DOHH2 (cell line): ENCODE measurements at regions not wholly inside any gene's neighbourhood (a gene's known extent, or its start where the extent isn't known, plus 50 kb on each side); places are given as distances from the start of the nearest gene placed in this dataset.

ENCODE experiments used
- H3F3A ChIP-seq: fragments of 200-600 bp; sonication (generic), shearing (Covaris generic); 2 replicates; pipeline ENCODE4 v1.6.0; 2016; ENCODE audit warnings: antibody characterized with exemption, mild to moderate bottlenecking; ENCODE audit not compliant: control insufficient read depth, insufficient read depth
- H3K27ac ChIP-seq: fragments of 200-600 bp; sonication (generic); 2 replicates; pipeline ENCODE4 v1.5.1; 2014; ENCODE audit warnings: low read depth, mild to moderate bottlenecking, low read length, moderate library complexity
- H3K27me3 ChIP-seq: fragments of 200-600 bp; sonication (generic); 2 replicates; pipeline ENCODE4 v1.6.1; 2014; ENCODE audit warnings: mild to moderate bottlenecking, low read length, mixed read lengths; ENCODE audit not compliant: control insufficient read depth
- H3K36me3 ChIP-seq: fragments of 200-600 bp; sonication (generic); 2 replicates; pipeline ENCODE4 v1.6.1; 2014; ENCODE audit warnings: mild to moderate bottlenecking, low read length, moderate library complexity, mixed read lengths; ENCODE audit not compliant: control insufficient read depth
- H3K4me1 ChIP-seq: fragments of 200-600 bp; sonication (generic); 2 replicates; pipeline ENCODE4 v1.6.1; 2014; ENCODE audit warnings: mild to moderate bottlenecking, low read length, mixed read lengths; ENCODE audit not compliant: control insufficient read depth
- H3K4me2 ChIP-seq: fragments of 200-600 bp; sonication (generic); 2 replicates; pipeline ENCODE4 v1.6.0; 2014; ENCODE audit warnings: mild to moderate bottlenecking, low read length, moderate library complexity
- H3K4me3 ChIP-seq: fragments of 200-600 bp; sonication (generic); 2 replicates; pipeline ENCODE4 v1.5.1; 2014; ENCODE audit warnings: mild to moderate bottlenecking, low read length, mixed read lengths
- H3K79me2 ChIP-seq: fragments of 200-600 bp; sonication (generic); 2 replicates; pipeline ENCODE4 v1.6.1; 2014; ENCODE audit warnings: mild to moderate bottlenecking, low read length, mixed read lengths; ENCODE audit not compliant: control insufficient read depth
- H3K9me2 ChIP-seq: fragments of 200-600 bp; sonication (generic); replicated peaks from 2 replicates; pipeline ENCODE4 v1.6.1; 2014; ENCODE audit warnings: mild to moderate bottlenecking, low read length, mixed read lengths; ENCODE audit not compliant: control insufficient read depth
- H3K9me3 ChIP-seq: fragments of 200-600 bp; sonication (generic); 2 replicates; pipeline ENCODE4 v1.6.1; 2014; ENCODE audit warnings: antibody characterized with exemption, low read length, mixed read lengths; ENCODE audit not compliant: control insufficient read depth, insufficient read depth
- H4K20me1 ChIP-seq: fragments of 200-600 bp; sonication (generic); 2 replicates; pipeline ENCODE4 v1.6.0; 2014; ENCODE audit warnings: low read depth, mild to moderate bottlenecking, antibody characterized with exemption, low read length, moderate library complexity; ENCODE audit not compliant: control insufficient read depth, insufficient read depth
- CTCF ChIP-seq: fragments of 200-600 bp; sonication (generic); IDR thresholded peaks from one replicate; pipeline ENCODE4 v1.5.1; 2014; ENCODE audit warnings: antibody characterized with exemption, mild to moderate bottlenecking, low read depth, low read length; ENCODE audit not compliant: poor library complexity, severe bottlenecking
- EZH2phosphoT487 ChIP-seq: fragments of 200-600 bp; sonication (generic); IDR thresholded peaks from 2 replicates; pipeline ENCODE4 v1.6.1; 2017; ENCODE audit warnings: borderline replicate concordance, mild to moderate bottlenecking, antibody characterized with exemption, low read length, moderate library complexity, mixed read lengths

GRCh38 chr5:74212336-74212735, 428.2 kb downstream of the ENC1 start:
- Histone ChIP-seq H3K4me3 (no peak overlapping the region), H3K4me2 (no peak overlapping the region), H4K20me1 (no peaks in the 10 kb centered on the region), H3K36me3 (no peaks in the 10 kb centered on the region), H3K27ac (no peak overlapping the region), H3K9me2 (no peaks in the 10 kb centered on the region), H3K27me3 (no peaks in the 10 kb centered on the region), H3F3A (no peaks in the 10 kb centered on the region), H3K79me2 (no peaks in the 10 kb centered on the region), H3K4me1 (no peaks in the 10 kb centered on the region), H3K9me3 (no peaks in the 10 kb centered on the region)
- TF ChIP-seq CTCF = peak; percentile 31
- no peak for TF ChIP-seq EZH2phosphoT487

- no peak overlapping the region for H3K4me3 ChIP-seq
- H4K20me1 ChIP-seq = no peaks in the 10 kb centered on the region
- no peak overlapping the region for H3K27ac ChIP-seq
- H3F3A ChIP-seq = no peaks in the 10 kb centered on the region
- H3K4me1 ChIP-seq = no peaks in the 10 kb centered on the region
- H3K9me2 ChIP-seq = no peaks in the 10 kb centered on the region
- H3K79me2 ChIP-seq = no peaks in the 10 kb centered on the region
- no peak overlapping the region for H3K4me2 ChIP-seq
- no peaks in the 10 kb centered on the region for H3K36me3 ChIP-seq
- H3K9me3 ChIP-seq = no peaks in the 10 kb centered on the region
- TF ChIP-seq EZH2phosphoT487 = no peak
- TF ChIP-seq CTCF = no peak
- no peaks in the 10 kb centered on the region for H3K27me3 ChIP-seq
Measured at GRCh38 chr5:74209571-74209970, 431.0 kb downstream of the ENC1 start.

- Histone ChIP-seq H3K9me3 (no peaks in the 10 kb centered on the region), H3K4me2 (no peak overlapping the region), H3K27ac (no peak overlapping the region), H3K36me3 (no peaks in the 10 kb centered on the region), H3K79me2 (no peaks in the 10 kb centered on the region), H3K4me1 (no peaks in the 10 kb centered on the region), H3K27me3 (no peaks in the 10 kb centered on the region), H3F3A (no peaks in the 10 kb centered on the region), H4K20me1 (no peaks in the 10 kb centered on the region), H3K4me3 (no peak overlapping the region), H3K9me2 (no peaks in the 10 kb centered on the region)
- TF ChIP-seq CTCF (no peak), EZH2phosphoT487 (no peak)
Measured at GRCh38 chr5:74206579-74207550, 433.7 kb downstream of the ENC1 start.
